ENCODE measurements at regions not wholly inside any gene's neighbourhood (a gene's known extent, or its start where the extent isn't known, plus 50 kb on each side); places are given as distances from the start of the nearest gene placed in this dataset.

DNA sequence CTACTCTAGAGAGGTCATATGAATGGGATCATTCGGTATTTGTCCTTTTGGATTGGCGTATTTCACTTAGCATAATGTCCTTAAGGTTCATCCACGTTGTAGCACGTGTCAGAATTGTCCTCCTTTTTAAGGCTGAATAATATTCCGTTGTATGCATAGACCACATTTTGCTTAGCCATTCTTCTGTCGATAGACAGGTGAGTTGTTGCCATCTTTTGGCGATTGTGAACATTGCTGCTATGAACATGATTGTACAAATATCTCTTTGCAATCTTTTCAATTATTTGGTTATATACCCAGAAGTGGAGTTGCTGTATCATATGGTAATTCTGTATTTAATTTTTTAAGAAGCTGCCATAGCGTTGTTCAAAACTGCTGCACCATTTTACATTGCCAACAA is 52.4 kb upstream of the GOLGA8J start:
- no peak for DNase-seq (ENCODE audit: low spot score in 2 of 2)
- Mint-ChIP-seq H3K36me3 (ENCODE audit: insufficient read depth) (no peaks in the 10 kb centered on the region), H3K27ac (ENCODE audit: low read depth) (no peak overlapping the region), H3K9me3 (peaks cover 5% of the 10 kb centered on the region), H3K4me3 (no peak overlapping the region), H3K27me3 (peaks cover 19% of the 10 kb centered on the region), H3K4me1 (no peaks in the 10 kb centered on the region)
- no peak for ATAC-seq (replicated peaks; ENCODE audit: extremely low read depth, poor library complexity, severe bottlenecking)

- Mint-ChIP-seq H3K36me3 (ENCODE audit: insufficient read depth) (no peaks in the 10 kb centered on the region), H3K9me3 (no peaks in the 10 kb centered on the region), H3K4me3 (no peak overlapping the region), H3K4me1 (no peaks in the 10 kb centered on the region), H3K27me3 (peaks cover 56% of the 10 kb centered on the region), H3K27ac (ENCODE audit: low read depth) (no peak overlapping the region)
- no peak for ATAC-seq (replicated peaks; ENCODE audit: extremely low read depth, poor library complexity, severe bottlenecking)
- no peak for DNase-seq (ENCODE audit: low spot score in 2 of 2)
These were observed 58.9 kb upstream of the GOLGA8J start for GRCh38 chr15:30023798-30024295.

GRCh38 chr15:30010746-30011145 is 72.0 kb upstream of the GOLGA8J start:
- peaks cover 16% of the 10 kb centered on the region for H3K27me3 Mint-ChIP-seq
- no peaks in the 10 kb centered on the region for H3K36me3 Mint-ChIP-seq (ENCODE audit: insufficient read depth)
- no peak for ATAC-seq (replicated peaks; ENCODE audit: extremely low read depth, poor library complexity, severe bottlenecking)
- no peaks in the 10 kb centered on the region for H3K9me3 Mint-ChIP-seq
- no peak for DNase-seq (ENCODE audit: low spot score in 2 of 2)
- no peak overlapping the region for H3K4me3 Mint-ChIP-seq
- no peak overlapping the region for H3K27ac Mint-ChIP-seq (ENCODE audit: low read depth)
- no peaks in the 10 kb centered on the region for H3K4me1 Mint-ChIP-seq

DNA sequence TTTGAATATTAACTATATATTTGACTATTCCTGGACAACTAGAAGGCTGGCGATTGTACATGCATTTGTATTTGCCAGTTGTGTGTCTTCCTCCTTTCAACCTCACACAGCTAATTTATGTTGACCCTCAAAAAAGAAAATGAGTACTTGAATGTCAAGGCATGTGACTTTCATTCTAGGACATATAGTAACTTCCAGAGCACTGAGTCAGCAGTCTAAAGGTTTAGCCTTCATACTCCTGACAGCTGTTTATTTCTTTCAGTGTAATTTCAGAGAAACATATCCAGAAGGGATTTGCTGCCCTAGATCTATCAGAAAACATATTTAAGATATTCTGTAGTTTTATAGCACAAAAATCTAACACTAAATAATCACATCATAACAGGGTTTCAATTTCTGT is 74.6 kb upstream of the GOLGA8J start:
- no peaks in the 10 kb centered on the region for H3K4me1 Mint-ChIP-seq
- no peak for ATAC-seq (replicated peaks; ENCODE audit: extremely low read depth, poor library complexity, severe bottlenecking)

DNA sequence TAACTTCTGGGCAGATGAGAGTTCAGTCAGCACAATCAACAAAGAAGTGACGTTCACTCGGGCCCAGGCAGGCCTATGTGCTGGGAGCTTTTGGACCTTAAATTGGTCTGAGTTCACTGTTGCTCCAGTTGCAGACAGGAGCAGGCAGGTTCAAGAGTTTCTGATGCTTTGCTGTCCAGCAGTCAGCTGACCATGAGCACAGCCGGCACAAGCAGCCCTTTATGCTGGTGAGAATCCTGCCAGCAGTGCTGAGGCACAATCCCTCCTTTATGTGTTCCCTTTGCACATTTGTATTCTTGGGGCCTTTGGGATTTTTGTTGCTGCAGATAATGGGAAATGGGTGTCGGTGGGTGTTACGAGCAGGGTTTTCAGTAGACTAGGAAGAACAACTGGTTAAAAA is 81.2 kb upstream of the GOLGA8J start:
- no peaks in the 10 kb centered on the region for H3K9me3 Mint-ChIP-seq
- no peak for ATAC-seq (replicated peaks; ENCODE audit: extremely low read depth, poor library complexity, severe bottlenecking)
- H3K36me3 Mint-ChIP-seq (ENCODE audit: insufficient read depth): no peaks in the 10 kb centered on the region
- H3K27ac Mint-ChIP-seq (ENCODE audit: low read depth): no peak overlapping the region
- no peak for DNase-seq (ENCODE audit: low spot score in 2 of 2)
- no peaks in the 10 kb centered on the region for H3K4me1 Mint-ChIP-seq
- no peaks in the 10 kb centered on the region for H3K27me3 Mint-ChIP-seq
- H3K4me3 Mint-ChIP-seq: no peak overlapping the region

More for the DNA sequence above, 74.6 kb upstream of the GOLGA8J start:
- no peaks in the 10 kb centered on the region for H3K36me3 Mint-ChIP-seq (ENCODE audit: insufficient read depth)
- H3K27me3 Mint-ChIP-seq: peaks cover 15% of the 10 kb centered on the region
- no peaks in the 10 kb centered on the region for H3K9me3 Mint-ChIP-seq
- no peak for DNase-seq (ENCODE audit: low spot score in 2 of 2)
- no peak overlapping the region for H3K4me3 Mint-ChIP-seq
- no peak overlapping the region for H3K27ac Mint-ChIP-seq (ENCODE audit: low read depth)

GRCh38 chr15:29998033-29998432 is 84.7 kb upstream of the GOLGA8J start:
- Mint-ChIP-seq H3K4me1 (no peaks in the 10 kb centered on the region), H3K36me3 (ENCODE audit: insufficient read depth) (no peaks in the 10 kb centered on the region), H3K27me3 (peaks cover 10% of the 10 kb centered on the region), H3K9me3 (no peaks in the 10 kb centered on the region), H3K27ac (ENCODE audit: low read depth) (no peak overlapping the region), H3K4me3 (no peak overlapping the region)
- DNase-seq (ENCODE audit: low spot score in 2 of 2): no peak
- no peak for ATAC-seq (replicated peaks; ENCODE audit: extremely low read depth, poor library complexity, severe bottlenecking)

DNA sequence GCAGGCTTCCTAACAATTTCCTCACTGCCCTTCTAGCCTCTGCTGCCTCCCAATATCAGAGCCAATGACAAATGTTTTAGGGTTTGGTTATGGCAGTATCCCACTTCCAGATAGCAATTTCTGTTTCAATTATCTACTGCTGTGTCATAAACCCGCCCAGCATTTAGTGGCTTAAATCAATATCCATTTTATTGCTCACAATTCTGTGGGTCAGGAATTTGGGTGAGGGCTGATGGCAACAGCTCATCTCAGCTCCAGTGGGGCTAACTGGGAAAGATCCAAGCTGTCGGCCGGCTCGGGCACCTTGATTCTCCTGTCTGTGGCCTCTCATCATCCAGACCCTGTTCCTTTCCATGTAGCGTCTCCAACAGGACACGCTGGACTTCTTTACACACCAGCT is 85.3 kb upstream of the GOLGA8J start:
- ATAC-seq (replicated peaks; ENCODE audit: extremely low read depth, poor library complexity, severe bottlenecking): no peak
- Mint-ChIP-seq H3K4me1 (no peaks in the 10 kb centered on the region), H3K4me3 (no peak overlapping the region), H3K9me3 (no peaks in the 10 kb centered on the region), H3K27me3 (peaks cover 10% of the 10 kb centered on the region), H3K27ac (ENCODE audit: low read depth) (no peak overlapping the region), H3K36me3 (ENCODE audit: insufficient read depth) (no peaks in the 10 kb centered on the region)
- DNase-seq (ENCODE audit: low spot score in 2 of 2): no peak

DNA sequence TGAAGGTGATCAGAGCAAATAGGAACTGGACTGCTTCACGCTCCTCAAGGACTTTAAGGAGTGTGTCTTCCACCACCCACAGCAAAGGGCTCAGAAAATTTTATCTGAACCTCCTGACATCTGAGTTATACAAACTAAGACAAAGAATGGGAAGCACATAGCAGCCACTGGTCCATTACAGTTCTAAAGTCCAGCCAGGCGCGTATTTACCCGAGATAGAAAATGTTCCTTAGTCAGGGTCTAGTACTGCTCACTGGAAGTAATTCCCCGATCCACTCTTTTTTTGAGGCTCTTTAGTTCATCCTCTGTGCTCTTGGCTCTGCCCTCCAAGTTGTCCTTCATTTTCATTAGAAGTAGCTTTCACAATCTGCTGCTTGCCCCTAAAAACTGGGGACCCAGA is 88.5 kb upstream of the GOLGA8J start:
- H3K4me3 Mint-ChIP-seq: no peak overlapping the region
- H3K36me3 Mint-ChIP-seq (ENCODE audit: insufficient read depth): no peaks in the 10 kb centered on the region
- H3K9me3 Mint-ChIP-seq: no peaks in the 10 kb centered on the region
- peaks cover 10% of the 10 kb centered on the region for H3K27me3 Mint-ChIP-seq
- ATAC-seq (replicated peaks; ENCODE audit: extremely low read depth, poor library complexity, severe bottlenecking) (no peak), DNase-seq (ENCODE audit: low spot score in 2 of 2) (no peak)
- no peaks in the 10 kb centered on the region for H3K4me1 Mint-ChIP-seq
- no peak overlapping the region for H3K27ac Mint-ChIP-seq (ENCODE audit: low read depth)

DNA sequence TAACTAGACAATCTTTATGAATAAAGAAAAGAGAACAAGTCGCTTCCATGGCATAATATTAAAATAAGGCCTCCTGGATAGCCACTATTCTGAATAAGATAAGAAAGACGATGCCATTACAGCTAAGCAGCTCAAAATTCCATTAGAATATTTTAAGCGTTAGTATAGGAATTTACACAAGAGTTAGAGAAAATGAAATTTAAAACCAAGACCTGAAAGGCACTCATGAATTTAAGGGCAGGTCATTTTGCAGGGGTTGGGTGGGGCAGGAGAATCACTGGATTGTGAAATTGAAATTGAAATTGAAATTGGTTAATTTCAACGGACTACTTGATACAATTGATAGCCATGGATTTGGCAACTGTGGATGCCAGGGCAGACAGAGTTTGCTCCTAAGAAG is 91.8 kb upstream of the GOLGA8J start:
- Mint-ChIP-seq H3K36me3 (ENCODE audit: insufficient read depth) (no peaks in the 10 kb centered on the region), H3K4me3 (no peak overlapping the region), H3K27me3 (peaks cover 10% of the 10 kb centered on the region), H3K4me1 (no peaks in the 10 kb centered on the region), H3K9me3 (no peaks in the 10 kb centered on the region), H3K27ac (ENCODE audit: low read depth) (no peak overlapping the region)
- DNase-seq (ENCODE audit: low spot score in 2 of 2): no peak
- ATAC-seq (replicated peaks; ENCODE audit: extremely low read depth, poor library complexity, severe bottlenecking): no peak

DNA sequence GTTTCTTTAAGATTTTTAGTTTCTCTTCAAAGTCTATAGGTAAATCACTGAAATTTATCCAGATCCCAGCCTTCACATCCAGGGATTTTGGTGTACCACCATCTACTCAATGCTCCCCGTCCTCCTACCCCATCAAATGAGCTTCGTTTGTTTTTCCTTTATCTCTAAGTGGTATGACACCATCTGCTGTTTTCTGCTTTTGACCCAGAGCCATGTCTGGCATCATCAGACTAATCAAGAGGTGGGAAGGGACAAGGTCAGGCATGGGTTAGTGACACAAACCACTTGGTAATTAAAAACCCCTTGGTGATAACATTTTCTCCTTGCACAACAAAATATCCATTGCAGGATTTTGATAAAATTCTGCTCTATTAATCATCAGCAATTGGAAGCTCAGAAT is 92.7 kb upstream of the GOLGA8J start:
- peaks cover 10% of the 10 kb centered on the region for H3K27me3 Mint-ChIP-seq
- no peaks in the 10 kb centered on the region for H3K4me1 Mint-ChIP-seq
- ATAC-seq (replicated peaks; ENCODE audit: extremely low read depth, poor library complexity, severe bottlenecking) (no peak), DNase-seq (ENCODE audit: low spot score in 2 of 2) (no peak)
- no peak overlapping the region for H3K4me3 Mint-ChIP-seq
- no peaks in the 10 kb centered on the region for H3K36me3 Mint-ChIP-seq (ENCODE audit: insufficient read depth)
- no peaks in the 10 kb centered on the region for H3K9me3 Mint-ChIP-seq
- no peak overlapping the region for H3K27ac Mint-ChIP-seq (ENCODE audit: low read depth)

- ATAC-seq (replicated peaks; ENCODE audit: extremely low read depth, poor library complexity, severe bottlenecking) (no peak), DNase-seq (ENCODE audit: low spot score in 2 of 2) (no peak)
- Mint-ChIP-seq H3K27ac (ENCODE audit: low read depth) (no peak overlapping the region), H3K4me3 (no peak overlapping the region), H3K27me3 (peaks cover 4% of the 10 kb centered on the region), H3K4me1 (no peaks in the 10 kb centered on the region), H3K9me3 (no peaks in the 10 kb centered on the region), H3K36me3 (ENCODE audit: insufficient read depth) (no peaks in the 10 kb centered on the region)
These were observed 94.1 kb upstream of the GOLGA8J start for GRCh38 chr15:29988701-29989100.

- Mint-ChIP-seq H3K4me3 (no peak overlapping the region), H3K27ac (ENCODE audit: low read depth) (no peak overlapping the region), H3K9me3 (no peaks in the 10 kb centered on the region), H3K27me3 (no peaks in the 10 kb centered on the region), H3K4me1 (no peaks in the 10 kb centered on the region), H3K36me3 (ENCODE audit: insufficient read depth) (no peaks in the 10 kb centered on the region)
- DNase-seq (ENCODE audit: low spot score in 2 of 2) (no peak), ATAC-seq (replicated peaks; ENCODE audit: extremely low read depth, poor library complexity, severe bottlenecking) (no peak)
These were observed 95.8 kb upstream of the GOLGA8J start for GRCh38 chr15:29986946-29987345.

- Mint-ChIP-seq H3K4me1 (no peaks in the 10 kb centered on the region), H3K36me3 (ENCODE audit: insufficient read depth) (no peaks in the 10 kb centered on the region), H3K9me3 (peaks cover 10% of the 10 kb centered on the region), H3K4me3 (no peak overlapping the region), H3K27ac (ENCODE audit: low read depth) (no peak overlapping the region), H3K27me3 (peaks cover 20% of the 10 kb centered on the region)
- DNase-seq (ENCODE audit: low spot score in 2 of 2): no peak
- ATAC-seq (replicated peaks; ENCODE audit: extremely low read depth, poor library complexity, severe bottlenecking): no peak
These were observed 104.1 kb upstream of the GOLGA8J start for GRCh38 chr15:29978411-29979382.

Measured in central memory CD8-positive, alpha-beta T cell (primary cell).